Gastrocnemius medialis (tissue), 4 donors: ENCODE measurements at regions not wholly inside any gene's neighbourhood (a gene's known extent, or its start where the extent isn't known, plus 50 kb on each side); places are given as distances from the start of the nearest gene placed in this dataset.

ENCODE experiments used
- ATAC-seq, 2 donors: fragments of 150-250 bp; one replicate each; pipeline ENCODE4 v1.9.1; 2016
- DNase-seq, 2 donors: peaks; one replicate each; pipeline ENCODE4 v3.0.0-alpha.2; 2019
- H3K27ac ChIP-seq, 4 donors: fragments of 200-600 bp; sonication (generic); 1 replicate in 1 of 4; 2 replicates in 3 of 4; pipeline ENCODE4 v1.5.1; 2016 to 2018; ENCODE audit warnings: mild to moderate bottlenecking in 2 of 4, moderate library complexity in 1 of 4
- H3K27me3 ChIP-seq, 3 donors: fragments of 200-600 bp; sonication (generic) in 2 of 3; 1 replicate in 1 of 3; 2 replicates in 2 of 3; pipeline versions ENCODE4 v1.5.1 to v1.6.0; 2016 to 2019; ENCODE audit warnings: mild to moderate bottlenecking in 1 of 3, moderate library complexity in 1 of 3
- H3K36me3 ChIP-seq, 2 donors: fragments of 200-600 bp; sonication (generic) in 1 of 2; one replicate each; pipeline ENCODE4 v1.5.1; 2017 to 2018
- H3K4me1 ChIP-seq, 2 donors: fragments of 200-600 bp; sonication (generic) in 1 of 2; one replicate each; pipeline ENCODE4 v1.5.1; 2016 to 2017; ENCODE audit warnings: mild to moderate bottlenecking in 2 of 2
- H3K4me3 ChIP-seq, 4 donors: fragments of 200-600 bp; sonication (generic) in 3 of 4; 1 replicate in 1 of 4; 2 replicates in 3 of 4; pipeline ENCODE4 v1.5.1; 2016 to 2019; ENCODE audit warnings: mild to moderate bottlenecking in 2 of 4
- H3K9me3 ChIP-seq, 3 donors: fragments of 200-600 bp; sonication (generic) in 2 of 3; 1 replicate in 1 of 3; 2 replicates in 2 of 3; pipeline ENCODE4 v1.5.1; 2016 to 2019
- CTCF ChIP-seq, 5 experiments: fragments of 450-650 bp in 3 of 5; fragments of 200-600 bp in 2 of 5; sonication (generic) in 2 of 5; IDR thresholded peaks in 4 of 5; conservative IDR thresholded peaks in 1 of 5; 1 replicate in 4 of 5; 2 replicates in 1 of 5; pipeline ENCODE4 v1.5.1; 2016 to 2019; ENCODE audit warnings: antibody characterized with exemption in 5 of 5, mild to moderate bottlenecking in 3 of 5, moderate library complexity in 3 of 5
- POLR2A ChIP-seq, 2 donors: fragments of 450-650 bp; IDR thresholded peaks; one replicate each; pipeline ENCODE4 v1.6.1; 2017; ENCODE audit warnings: antibody characterized with exemption in 2 of 2, mild to moderate bottlenecking in 2 of 2, moderate library complexity in 2 of 2
- in situ Hi-C, 4 donors: fragments of 200-750 bp; cut with MboI; loops; one replicate each; pipeline versions ENCODE4 v1.15.0 to v1.8.0; 2017; ENCODE audit warnings: low sequenced_read_pairs in 4 of 4
- intact Hi-C: fragments of 100-400 bp; cut with DNase I; formaldehyde crosslinking; loops from one replicate; pipeline ENCODE4 v1.15.1; 2023; ENCODE audit warnings: low total_unique reads

- H3K4me3 ChIP-seq: no peak overlapping the region
- H3K27me3 ChIP-seq: no peaks in the 10 kb centered on the region
- no peak overlapping the region for H3K27ac ChIP-seq
- no peaks in the 10 kb centered on the region for H3K9me3 ChIP-seq
- DNase-seq (no peak), ATAC-seq (no peak)
- intact Hi-C loops (no loop called here), in situ Hi-C loops (no loop called here)
- H3K36me3 ChIP-seq: no peaks in the 10 kb centered on the region
- H3K4me1 ChIP-seq: no peaks in the 10 kb centered on the region
- TF ChIP-seq POLR2A (IDR thresholded peaks at IDR 0.05): no peak
- no peak for TF ChIP-seq CTCF (IDR thresholded peaks at IDR 0.05 in 4 of 5, conservative IDR thresholded peaks at IDR 0.05 in 1 of 5)
Measured at GRCh38 chr2:11976073-11976472, 229.6 kb downstream of the LPIN1 start.

GRCh38 chr2:11977766-11978524, 231.5 kb downstream of the LPIN1 start:
- Histone ChIP-seq H3K4me3 (no peak overlapping the region), H3K36me3 (no peaks in the 10 kb centered on the region), H3K27ac (no peak overlapping the region), H3K4me1 (no peaks in the 10 kb centered on the region), H3K9me3 (no peaks in the 10 kb centered on the region), H3K27me3 (no peaks in the 10 kb centered on the region)
- intact Hi-C loops (no loop called here), in situ Hi-C loops (no loop called here)
- no peak for ATAC-seq
- DNase-seq: no peak
- no peak for TF ChIP-seq CTCF (IDR thresholded peaks at IDR 0.05 in 4 of 5, conservative IDR thresholded peaks at IDR 0.05 in 1 of 5)
- no peak for TF ChIP-seq POLR2A (IDR thresholded peaks at IDR 0.05)

DNA sequence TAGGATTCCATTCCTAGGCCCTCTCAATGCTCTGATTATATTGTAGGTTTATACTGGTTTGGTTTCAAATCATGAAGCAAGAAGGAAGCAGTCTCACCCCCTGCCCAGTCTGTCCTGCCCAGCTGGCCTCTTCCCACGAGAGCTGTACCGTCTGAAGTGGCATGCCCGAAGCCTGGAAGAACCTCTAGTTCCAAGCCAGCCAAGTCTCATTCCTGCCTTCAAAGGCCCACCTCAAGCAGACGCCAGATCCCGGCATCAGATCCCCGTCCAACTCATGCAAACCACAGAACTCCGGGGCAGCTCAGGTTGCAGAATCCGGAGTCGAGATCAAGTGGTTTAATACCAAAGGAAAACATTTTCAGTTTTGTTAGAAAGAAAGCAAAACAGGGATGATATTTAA, 234.4 kb downstream of the LPIN1 start:
- DNase-seq (no peak), ATAC-seq (no peak)
- intact Hi-C loops (no loop called here), in situ Hi-C loops (no loop called here)
- H3K4me1 ChIP-seq: no peaks in the 10 kb centered on the region
- no peak overlapping the region for H3K4me3 ChIP-seq
- no peak overlapping the region for H3K27ac ChIP-seq
- H3K36me3 ChIP-seq: no peaks in the 10 kb centered on the region
- no peak for TF ChIP-seq CTCF (IDR thresholded peaks at IDR 0.05 in 4 of 5, conservative IDR thresholded peaks at IDR 0.05 in 1 of 5)
- no peak for TF ChIP-seq POLR2A (IDR thresholded peaks at IDR 0.05)
- H3K9me3 ChIP-seq: no peaks in the 10 kb centered on the region
- peaks cover 0 to 4% (median 0%) of the 10 kb centered on the region in 3 donors for H3K27me3 ChIP-seq

- Histone ChIP-seq H3K9me3 (no peaks in the 10 kb centered on the region), H3K4me3 (no peak overlapping the region), H3K27ac (no peak overlapping the region), H3K27me3 (peaks cover 0 to 4% (median 0%) of the 10 kb centered on the region in 3 donors), H3K4me1 (no peaks in the 10 kb centered on the region), H3K36me3 (no peaks in the 10 kb centered on the region)
- no peak for TF ChIP-seq POLR2A (IDR thresholded peaks at IDR 0.05)
- no peak for TF ChIP-seq CTCF (IDR thresholded peaks at IDR 0.05 in 4 of 5, conservative IDR thresholded peaks at IDR 0.05 in 1 of 5)
- ATAC-seq: no peak
- in situ Hi-C loops (no loop called here), intact Hi-C loops (no loop called here)
- no peak for DNase-seq
Measured at GRCh38 chr2:11983401-11983800, 237.0 kb downstream of the LPIN1 start.

- ATAC-seq (no peak), DNase-seq (no peak)
- H3K36me3 ChIP-seq: no peaks in the 10 kb centered on the region
- no peaks in the 10 kb centered on the region for H3K9me3 ChIP-seq
- in situ Hi-C loops: no loop called here
- H3K27me3 ChIP-seq: peaks cover 0 to 4% (median 0%) of the 10 kb centered on the region in 3 donors
- H3K4me1 ChIP-seq: no peaks in the 10 kb centered on the region
- H3K27ac ChIP-seq: no peak overlapping the region
- intact Hi-C loops: no loop called here
- TF ChIP-seq POLR2A (IDR thresholded peaks at IDR 0.05) (no peak), CTCF (IDR thresholded peaks at IDR 0.05 in 4 of 5, conservative IDR thresholded peaks at IDR 0.05 in 1 of 5) (no peak)
- H3K4me3 ChIP-seq: no peak overlapping the region
Measured at GRCh38 chr2:11983870-11984269, 237.4 kb downstream of the LPIN1 start.
